Right renal pelvis (tissue), 4 donors: ENCODE measurements at regions not wholly inside any gene's neighbourhood (a gene's known extent, or its start where the extent isn't known, plus 50 kb on each side); places are given as distances from the start of the nearest gene placed in this dataset.
A peak's percentile ranks its signal among the peaks of the same experiment; 100 is the strongest.

Source experiments
- DNase-seq, 4 donors: peaks; one replicate each; pipeline ENCODE4 v3.0.0-alpha.2; 2013; ENCODE audit warnings: low read depth in 4 of 4, low spot score in 3 of 4, missing footprints in 1 of 4

GRCh38 chr10:2144584-2144983 lies 407.3 kb upstream of the ADARB2 start:
- no peak for DNase-seq

- DNase-seq: no peak
Measured at GRCh38 chr10:2143213-2143835, 406.0 kb upstream of the ADARB2 start.

- DNase-seq: no peak
Measured at GRCh38 chr10:2139746-2140145, 402.4 kb upstream of the ADARB2 start.

GRCh38 chr10:2137549-2138174 lies 400.3 kb upstream of the ADARB2 start:
- no peak for DNase-seq

DNA sequence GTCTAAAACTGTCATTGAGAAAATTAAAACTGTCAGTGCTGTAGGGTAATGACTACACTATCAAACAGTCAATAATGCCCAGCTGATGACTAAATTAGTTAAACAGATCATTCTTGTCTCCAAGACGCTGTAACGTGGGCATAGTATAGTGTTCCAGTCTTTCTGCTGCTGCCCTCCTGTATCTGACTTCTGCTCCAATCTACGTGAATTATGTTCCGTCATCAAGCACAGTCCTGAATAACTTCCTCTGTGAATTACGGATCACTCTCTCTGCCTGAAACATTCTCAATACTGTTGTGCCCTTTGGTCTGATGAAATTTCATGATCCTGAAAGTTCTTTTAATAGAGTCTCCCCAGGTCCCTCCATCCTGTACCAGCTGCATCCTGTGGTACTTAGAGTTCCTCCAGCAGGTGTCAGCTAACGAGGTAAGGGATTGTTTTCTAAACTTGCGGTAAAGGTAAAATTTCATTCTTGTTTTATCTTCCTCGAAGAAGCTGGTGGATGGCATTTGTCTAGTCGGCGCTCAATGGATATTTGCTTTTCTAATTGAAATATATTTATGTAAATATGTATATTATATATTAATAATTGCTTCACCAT lies 393.5 kb upstream of the ADARB2 start:
- no peak for DNase-seq

- DNase-seq: no peak
Measured at GRCh38 chr10:2128991-2129390, 391.7 kb upstream of the ADARB2 start.

GRCh38 chr10:2124135-2124534 lies 386.8 kb upstream of the ADARB2 start:
- no peak for DNase-seq

- no peak for DNase-seq
Measured at GRCh38 chr10:2122431-2123124, 385.3 kb upstream of the ADARB2 start.

GRCh38 chr10:2121929-2122328 lies 384.6 kb upstream of the ADARB2 start:
- DNase-seq: no peak

GRCh38 chr10:2121315-2121714 lies 384.0 kb upstream of the ADARB2 start:
- DNase-seq: no peak

- DNase-seq: no peak
Measured at GRCh38 chr10:2120746-2121145, 383.4 kb upstream of the ADARB2 start.

- DNase-seq: no peak
Measured at GRCh38 chr10:2119316-2119715, 382.0 kb upstream of the ADARB2 start.

DNA sequence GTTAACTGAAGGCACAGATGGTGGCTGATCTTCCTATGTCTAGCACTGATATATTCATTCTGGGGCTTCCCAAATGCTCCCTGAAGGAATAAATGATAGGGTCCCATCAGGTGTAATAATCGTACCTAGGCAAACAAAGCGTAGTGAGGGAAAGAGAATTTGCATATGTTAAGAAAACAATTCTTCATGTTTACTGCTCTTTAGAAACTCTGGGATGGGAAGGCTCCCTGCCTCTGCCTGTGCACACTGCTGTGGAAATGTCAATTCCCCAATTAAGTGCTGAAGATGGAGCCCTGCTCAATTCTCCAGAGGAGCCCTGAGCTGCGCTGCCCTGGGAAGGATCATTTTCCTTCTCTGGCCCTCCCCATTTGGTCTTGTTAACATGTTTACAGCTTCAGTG lies 380.9 kb upstream of the ADARB2 start:
- DNase-seq: no peak

- no peak for DNase-seq
Measured at GRCh38 chr10:2117641-2118040, 380.3 kb upstream of the ADARB2 start.

- DNase-seq: peak in 3 of 4 donors; percentile 10 to 36 (median 14)
Measured at GRCh38 chr10:2111965-2112364, 374.6 kb upstream of the ADARB2 start.

- DNase-seq: no peak
Measured at GRCh38 chr10:2108496-2108895, 371.2 kb upstream of the ADARB2 start.

DNA sequence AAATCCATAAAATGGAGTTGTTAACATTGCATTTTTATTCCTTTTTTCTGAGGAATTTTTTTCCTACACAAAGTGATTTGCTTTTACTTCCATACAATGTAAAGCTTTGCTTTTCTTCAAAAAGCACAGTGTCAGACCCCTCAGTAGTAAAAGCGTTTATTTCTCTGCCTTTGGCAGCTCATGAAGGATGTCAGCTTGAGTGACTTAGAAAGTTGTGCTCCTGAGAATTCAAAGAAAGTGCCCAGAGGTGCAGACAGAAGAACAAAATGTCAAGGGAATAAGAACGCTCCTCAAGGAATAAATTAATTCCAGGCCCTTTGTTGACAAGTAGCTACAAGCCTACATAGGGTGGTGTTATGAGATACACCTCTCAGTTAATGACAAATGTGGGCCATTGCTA lies 369.3 kb upstream of the ADARB2 start:
- DNase-seq: no peak

DNA sequence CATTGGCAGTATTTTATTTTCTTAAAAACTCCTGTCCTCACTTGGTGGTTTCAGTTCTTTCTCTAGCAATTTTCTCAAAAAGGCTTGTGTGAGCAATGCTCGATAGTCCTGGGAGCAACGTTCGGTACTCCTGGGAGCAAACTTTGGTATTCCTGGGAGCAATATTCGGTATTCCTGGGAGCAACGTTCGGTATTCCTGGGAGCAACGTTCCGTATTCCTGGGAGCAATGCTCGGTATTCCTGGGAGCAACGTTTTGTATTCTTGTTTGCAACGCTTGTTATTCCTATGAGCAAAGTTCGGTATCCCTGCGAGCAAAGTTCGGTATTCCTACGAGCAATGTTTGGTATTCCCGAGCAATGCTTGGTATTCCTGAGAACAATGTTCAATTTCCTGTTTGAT lies 362.0 kb upstream of the ADARB2 start:
- no peak for DNase-seq

DNA sequence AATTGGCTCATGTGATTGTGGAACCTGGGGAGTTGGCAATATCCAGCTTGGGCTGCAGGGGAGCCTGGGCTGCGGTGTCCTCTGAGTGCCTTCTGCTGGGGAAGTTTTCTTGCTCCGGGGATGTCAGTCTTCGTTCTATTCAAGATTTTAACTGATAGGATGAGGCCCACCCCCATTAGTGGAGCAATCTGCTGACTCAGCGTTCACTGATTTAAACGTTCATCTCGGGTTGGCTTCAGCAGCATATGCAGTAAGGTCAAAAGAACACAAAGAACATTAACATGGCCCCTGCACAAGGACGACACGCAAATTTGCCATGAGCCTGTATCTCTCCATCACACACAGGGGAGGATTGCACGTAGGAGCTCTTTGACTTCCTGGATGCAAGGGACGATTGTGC lies 360.6 kb upstream of the ADARB2 start:
- DNase-seq: no peak

GRCh38 chr10:2094171-2094570 lies 356.8 kb upstream of the ADARB2 start:
- DNase-seq: no peak

DNA sequence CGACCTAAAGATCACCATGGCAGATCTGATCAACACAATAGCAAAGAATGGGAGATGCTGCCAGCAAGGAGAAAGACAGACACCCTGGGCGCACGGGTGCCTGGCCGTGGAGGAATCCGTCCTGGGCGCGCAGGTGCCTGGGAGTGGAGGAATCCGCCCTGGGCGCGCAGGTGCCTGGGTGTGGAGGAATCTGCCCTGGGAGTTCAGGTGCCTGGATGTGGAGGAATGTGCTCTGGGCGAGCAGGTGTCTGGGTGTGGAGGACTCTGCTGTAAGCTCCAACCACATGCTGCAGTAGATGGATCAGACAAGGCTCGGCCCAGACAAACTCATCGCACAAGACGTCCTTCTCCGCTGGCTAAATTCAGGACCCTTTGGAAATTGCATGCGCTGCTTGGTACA lies 346.3 kb upstream of the ADARB2 start:
- DNase-seq: no peak

- DNase-seq: no peak
Measured at GRCh38 chr10:2081501-2081900, 344.2 kb upstream of the ADARB2 start.
